ENCODE measurements at regions not wholly inside any gene's neighbourhood (a gene's known extent, or its start where the extent isn't known, plus 50 kb on each side); places are given as distances from the start of the nearest gene placed in this dataset.
A peak's percentile ranks its signal among the peaks of the same experiment; 100 is the strongest.

DNA sequence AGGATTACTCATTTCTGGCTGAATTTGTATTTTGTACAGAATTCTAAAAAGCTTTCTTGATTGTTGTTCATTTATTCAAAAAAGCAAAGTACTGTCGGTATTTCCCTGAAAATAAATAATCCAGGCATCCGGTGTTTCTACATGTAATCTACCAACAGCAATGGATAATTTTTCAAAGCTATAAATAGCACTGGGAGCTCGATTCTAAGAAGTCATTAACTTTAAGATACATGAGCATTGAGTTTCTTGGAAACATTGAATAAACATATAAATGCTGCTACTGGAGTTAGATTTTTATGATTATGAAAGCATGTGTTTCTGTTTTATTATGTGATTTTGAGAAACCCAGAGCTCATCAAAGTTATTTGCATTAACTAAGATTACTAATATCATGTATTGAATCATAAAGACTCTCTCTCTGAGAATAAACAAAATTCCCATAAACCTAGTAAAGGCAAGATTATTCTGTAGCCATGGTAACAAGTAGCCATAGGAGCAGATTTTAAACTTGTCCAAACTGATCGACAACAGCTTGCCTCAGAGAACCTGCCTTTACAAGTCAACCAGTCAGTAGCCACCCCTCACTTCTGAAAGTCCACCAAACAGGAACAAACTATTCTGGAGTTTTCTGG, 197.0 kb downstream of the DRD1 start:
- DNase-seq = no peak

DNA sequence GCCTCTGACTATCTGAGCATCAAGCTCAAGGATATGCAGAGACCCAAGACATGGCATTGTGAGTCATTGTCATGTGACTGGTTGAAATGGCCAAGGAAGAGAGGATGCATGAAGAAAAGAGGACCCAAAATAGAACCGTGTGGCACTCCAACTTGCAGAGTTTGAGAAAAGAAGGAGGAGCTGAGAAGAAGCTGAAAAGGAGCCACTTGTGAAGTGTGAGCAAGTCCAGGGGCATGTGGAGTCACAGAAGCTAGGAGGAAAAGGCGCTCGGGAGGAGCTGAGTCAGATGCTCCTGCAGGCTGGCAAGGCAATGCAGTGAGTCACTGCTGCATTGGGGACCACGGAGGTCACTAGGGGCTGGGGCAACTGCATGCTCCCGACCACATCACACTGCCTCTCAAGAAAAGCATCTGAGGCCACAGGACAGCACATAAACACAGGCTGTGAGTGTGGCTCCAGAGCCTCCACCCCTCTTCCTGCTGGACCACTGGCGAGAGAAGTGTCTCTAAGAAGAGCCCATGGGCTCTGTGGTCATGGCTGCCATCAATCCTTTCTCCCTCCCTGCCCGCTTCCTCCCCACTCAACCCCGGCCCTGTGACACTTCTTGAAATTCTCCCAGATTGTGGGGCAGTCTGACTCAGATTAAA, 197.6 kb downstream of the DRD1 start:
- peak in 10 of 58 donors; percentile 2 to 42 (median 32) for DNase-seq

- no peak for DNase-seq
These were observed 200.5 kb downstream of the DRD1 start for GRCh38 chr5:175243441-175243840.

DNA sequence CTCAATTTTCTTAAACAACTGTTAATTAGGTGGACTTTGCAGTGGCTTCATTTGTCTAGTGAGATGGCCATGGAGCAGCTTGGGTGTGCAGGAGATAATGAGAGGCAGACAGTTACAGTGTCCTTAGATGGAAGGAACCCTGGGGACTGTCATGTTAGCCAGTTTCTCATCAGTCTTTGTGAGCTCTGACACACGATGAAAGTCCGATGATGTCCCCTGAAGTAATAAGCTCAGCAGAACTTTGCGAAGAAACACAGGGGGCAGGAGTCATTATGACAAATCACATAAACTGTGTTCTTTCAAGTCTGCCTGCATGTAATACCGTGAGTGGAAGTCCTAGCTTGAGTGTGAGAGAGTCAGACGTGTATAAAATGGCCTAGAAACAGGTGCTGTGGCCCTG, 201.8 kb downstream of the DRD1 start:
- no peak for DNase-seq

DNA sequence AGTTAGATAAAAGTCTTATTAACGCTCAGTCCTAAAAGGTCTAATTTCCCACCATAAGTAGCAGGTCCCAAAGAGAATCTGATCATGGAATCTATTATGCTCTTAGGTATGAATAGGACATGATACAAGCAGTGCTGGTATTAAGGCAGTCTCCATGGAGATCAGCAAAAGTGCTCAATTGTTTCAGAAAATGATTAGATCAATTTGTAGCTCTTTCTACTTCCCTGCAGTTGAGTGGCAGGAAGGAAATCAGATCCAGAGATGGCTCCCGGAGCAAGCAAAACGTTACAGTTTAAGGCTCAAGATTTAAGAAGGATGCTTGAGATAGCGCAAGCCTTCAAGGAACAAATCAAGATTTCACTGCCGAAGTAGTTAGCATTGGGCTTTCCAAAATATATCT, 205.7 kb downstream of the DRD1 start:
- DNase-seq = no peak

DNA sequence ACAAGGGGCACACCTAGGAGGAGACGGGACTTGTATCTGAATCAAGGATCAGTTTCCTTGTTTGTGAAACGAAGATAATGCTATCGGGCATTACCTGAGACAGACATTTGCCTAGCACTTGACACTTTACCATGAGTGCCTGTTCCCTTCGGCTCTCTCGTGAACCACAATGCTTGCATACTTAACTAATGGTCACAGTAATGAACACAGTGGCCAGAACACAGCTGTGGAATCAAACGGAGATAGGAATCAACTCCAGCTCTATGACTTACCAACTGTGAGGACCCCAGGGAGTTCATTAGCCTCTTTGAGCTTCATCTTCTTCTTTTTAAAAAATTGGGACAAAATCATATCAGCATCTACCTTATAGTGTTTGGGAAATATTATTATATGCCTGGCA, 207.8 kb downstream of the DRD1 start:
- DNase-seq = no peak

DNA sequence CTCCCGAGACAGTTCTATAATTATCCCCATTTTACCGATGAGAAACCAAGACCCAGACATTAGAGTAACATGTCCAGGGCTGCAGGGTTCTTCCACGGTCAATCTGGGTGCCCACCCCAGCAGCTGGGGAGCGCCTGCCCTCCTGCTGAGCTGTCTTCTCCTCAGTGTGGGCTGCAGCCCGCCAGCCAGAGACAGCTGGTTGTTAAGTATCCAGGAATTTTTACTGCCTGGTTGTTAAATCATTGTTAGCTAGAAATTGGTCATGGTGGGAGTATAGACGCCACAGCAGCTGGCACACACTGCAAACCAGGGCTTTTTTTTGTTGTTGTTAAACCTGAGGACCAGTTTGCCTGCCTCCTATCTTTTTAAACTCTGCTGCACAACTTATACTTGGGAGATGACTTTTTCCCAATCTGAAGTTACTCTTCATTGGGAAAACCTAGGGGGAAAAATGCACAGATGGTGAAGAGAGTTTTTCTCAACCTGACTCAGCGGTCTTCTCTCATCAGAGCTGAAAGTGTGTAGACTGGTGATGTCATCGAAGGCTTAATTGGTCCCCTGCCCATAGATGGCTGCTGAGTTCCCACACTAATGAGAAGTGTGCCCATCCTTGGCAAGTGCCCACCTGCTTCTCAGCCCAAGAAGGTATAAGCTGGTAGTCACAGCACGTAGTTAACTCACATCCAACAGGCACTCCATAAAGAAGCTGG, 208.6 kb downstream of the DRD1 start:
- peak in 7 of 58 donors; percentile 4 to 37 (median 12) for DNase-seq

- DNase-seq = no peak
These were observed 213.7 kb downstream of the DRD1 start for GRCh38 chr5:175230299-175230698.

DNA sequence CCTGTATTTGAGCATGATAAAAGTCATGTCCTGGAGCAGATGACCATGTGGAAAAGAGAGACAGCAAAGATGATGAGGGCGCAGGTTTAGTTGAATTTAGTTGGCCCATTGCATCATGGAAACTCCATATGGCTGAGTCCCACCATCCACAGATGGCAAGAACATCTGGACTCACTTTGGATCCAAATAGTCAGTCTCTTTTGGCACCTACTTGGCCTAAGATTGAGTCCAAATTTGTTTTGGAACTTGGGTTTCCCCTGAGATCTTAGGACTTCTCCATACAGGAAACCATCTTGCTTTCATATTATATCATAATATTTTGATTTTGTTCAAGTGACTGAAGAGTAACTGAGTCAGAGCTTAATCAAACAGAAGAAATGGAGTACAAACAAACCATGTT, 217.5 kb downstream of the DRD1 start:
- no peak for DNase-seq

DNA sequence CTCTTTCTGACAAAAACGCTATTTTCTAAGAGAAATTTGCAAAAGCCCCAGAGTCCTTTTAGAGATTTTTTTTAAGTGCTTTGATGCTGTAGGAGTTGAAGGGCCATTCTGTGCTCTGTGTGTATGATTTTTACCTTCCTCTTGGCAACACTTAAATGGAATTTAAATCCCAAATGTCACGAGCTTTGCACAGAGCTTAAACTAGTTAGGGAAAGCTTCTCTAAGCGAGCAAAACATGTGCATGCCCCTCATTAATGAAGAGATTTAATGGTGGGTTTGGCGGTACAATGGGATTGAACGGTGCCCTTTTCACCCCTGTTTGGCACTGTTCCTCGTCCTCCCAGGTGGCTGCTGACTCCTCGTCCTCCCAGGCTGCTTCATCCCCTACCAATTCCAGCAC, 220.7 kb downstream of the DRD1 start:
- DNase-seq = no peak

DNA sequence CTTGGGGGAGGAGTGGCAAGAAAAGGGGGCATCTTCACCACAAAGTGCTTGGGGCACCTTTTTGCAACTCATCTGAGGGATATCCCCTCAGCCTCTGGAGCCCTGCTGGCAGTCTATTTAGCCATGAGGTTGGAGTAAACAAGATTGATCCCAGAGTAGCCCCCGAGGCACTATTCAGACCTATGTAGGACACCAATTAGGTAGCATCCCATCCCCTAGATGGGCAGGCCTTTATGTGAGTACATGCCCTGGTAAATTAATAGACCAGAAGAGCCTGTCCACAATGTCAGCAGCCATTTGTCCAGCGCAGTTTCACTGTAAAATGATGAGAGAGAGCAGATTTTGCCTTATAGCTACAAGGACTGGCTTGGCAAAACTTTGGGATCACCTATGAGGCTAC, 221.4 kb downstream of the DRD1 start:
- no peak for DNase-seq

GRCh38 chr5:175220549-175220948, 223.4 kb downstream of the DRD1 start:
- DNase-seq = no peak

DNA sequence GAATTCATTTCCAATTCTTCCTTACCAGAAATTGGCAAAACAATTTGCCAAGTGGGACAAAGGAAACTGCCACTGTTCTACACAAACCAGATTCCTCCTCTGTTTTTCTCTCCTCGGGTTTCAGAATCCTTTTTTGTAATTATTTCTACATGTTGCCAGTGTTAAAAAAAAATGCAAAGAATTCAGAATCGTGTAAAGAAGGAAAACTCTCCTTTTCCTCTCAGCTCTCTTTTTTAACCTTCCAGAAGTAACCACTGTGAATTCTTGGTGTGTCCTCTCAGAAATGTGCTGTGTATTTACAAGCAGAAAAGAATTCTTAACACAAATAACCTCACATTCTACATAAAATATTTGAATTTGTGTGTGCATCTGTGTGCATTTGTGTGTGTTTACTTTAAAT, 224.6 kb downstream of the DRD1 start:
- no peak for DNase-seq

DNA sequence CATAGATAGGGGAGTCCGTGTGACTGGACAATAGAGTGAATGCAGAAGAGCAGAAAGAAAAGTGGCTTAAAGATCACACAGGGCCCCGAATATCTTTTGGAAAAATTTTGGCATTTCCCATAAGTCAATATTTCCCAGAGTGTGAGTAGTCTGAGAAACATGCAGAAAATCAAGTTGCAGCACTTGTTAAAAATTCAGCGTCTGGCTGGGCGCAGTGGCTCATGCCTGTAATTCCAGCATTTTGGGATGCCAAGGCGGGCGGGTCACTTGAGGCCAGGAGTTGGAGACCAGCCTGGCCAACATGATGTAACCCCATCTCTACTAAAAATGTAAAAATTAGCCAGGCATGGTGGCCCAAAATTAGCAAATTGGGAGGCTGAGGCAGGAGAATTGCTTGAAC, 227.0 kb downstream of the DRD1 start:
- DNase-seq = no peak

DNA sequence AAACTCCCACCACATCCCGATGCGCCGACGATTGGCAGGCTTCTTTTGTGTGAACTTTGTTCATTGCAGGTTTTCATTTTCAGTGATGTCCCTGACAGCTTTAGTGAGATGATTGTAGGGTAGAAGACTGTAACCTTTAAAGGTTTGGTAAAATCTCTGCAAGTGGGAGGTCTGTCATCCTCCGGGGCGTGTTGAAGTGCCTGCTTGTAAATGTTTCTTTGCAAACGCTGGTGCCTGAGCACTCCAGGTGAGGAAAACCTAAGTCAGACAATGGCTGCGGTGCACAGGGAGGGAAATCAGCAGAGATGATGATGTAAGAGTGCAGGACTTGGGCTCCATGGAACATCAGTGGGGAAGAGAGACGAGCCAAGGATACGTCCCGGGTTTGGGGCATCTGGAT, 228.1 kb downstream of the DRD1 start:
- peak in 1 of 58 donors; percentile 29 for DNase-seq

GRCh38 chr5:175214152-175214551, 229.8 kb downstream of the DRD1 start:
- DNase-seq = peak in 14 of 58 donors; percentile 3 to 60 (median 26)

- DNase-seq = no peak
These were observed 231.8 kb downstream of the DRD1 start for GRCh38 chr5:175211956-175212756.

GRCh38 chr5:175207321-175208040, 236.5 kb downstream of the DRD1 start:
- peak in 1 of 58 donors; percentile 14 for DNase-seq

DNA sequence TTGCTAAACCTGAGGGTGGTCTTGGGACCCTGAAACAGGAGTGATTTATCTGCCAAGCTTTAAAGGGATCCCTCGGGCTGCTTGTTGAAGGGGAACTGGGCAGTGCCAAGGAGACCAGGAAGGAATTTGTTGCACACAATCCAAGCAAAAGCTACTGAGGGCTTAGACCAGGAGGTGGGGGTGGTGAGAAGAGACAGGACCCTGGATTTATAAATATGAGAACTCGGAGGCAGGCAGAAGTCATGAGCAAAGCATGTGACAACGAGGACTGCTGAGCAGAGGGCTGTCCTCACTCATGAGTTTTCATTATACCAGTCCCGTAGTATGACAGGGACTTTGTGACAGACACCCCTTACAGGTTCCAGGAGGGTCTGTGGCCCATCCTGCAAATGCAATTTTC, 237.3 kb downstream of the DRD1 start:
- no peak for DNase-seq

GRCh38 chr5:175202463-175203068, 241.4 kb downstream of the DRD1 start:
- DNase-seq = no peak

DNA sequence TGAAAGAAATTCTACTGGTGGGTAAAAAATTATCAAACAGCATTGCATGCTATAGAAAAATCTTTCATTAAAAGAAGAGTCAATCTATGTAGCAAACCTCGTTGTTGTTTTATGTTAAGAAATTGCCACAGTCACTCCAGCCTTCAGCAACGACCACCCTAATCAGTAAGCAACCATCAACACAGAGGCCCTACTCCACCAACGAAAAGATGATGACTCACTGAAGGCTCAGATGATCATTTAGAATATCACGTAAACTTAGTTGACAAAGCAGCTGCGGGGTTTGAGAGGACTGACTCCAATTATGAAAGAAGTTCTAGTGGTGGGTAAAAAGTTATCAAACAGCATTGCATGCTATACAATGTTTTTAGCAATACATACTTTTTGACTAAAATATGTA, 242.6 kb downstream of the DRD1 start:
- DNase-seq = no peak
